HG03571 (cell line): ENCODE measurements at regions not wholly inside any gene's neighbourhood (a gene's known extent, or its start where the extent isn't known, plus 50 kb on each side); places are given as distances from the start of the nearest gene placed in this dataset.

Experiments
- ATAC-seq: cut with Tn5 transposase; IDR thresholded peaks from one replicate; pipeline ENCODE4 v1.9.1; 2021; ENCODE audit not compliant: unreplicated experiment

- ATAC-seq, result no peak
Measured at GRCh38 chr3:40976241-40976640, 223.1 kb upstream of the CTNNB1 start.

DNA sequence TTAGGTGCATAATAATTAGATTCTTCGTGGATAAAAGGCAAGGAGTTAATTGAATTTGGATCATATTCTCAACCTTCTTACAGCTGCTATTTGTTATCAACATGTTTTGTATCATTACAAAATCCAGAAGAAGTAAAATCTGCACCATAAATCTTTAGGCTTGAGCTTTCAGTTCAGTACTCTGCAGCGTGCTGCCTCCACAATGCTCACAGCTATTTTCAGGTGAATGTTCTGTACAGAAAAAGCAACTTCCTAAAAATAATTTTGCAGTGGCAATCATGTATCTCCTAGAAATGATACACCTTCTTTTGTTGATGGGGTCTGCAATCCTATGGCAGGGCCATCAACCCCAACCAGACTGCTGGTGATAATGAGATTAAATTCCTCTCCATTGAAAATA is 220.9 kb upstream of the CTNNB1 start:
- no peak for ATAC-seq

GRCh38 chr3:40979962-40980361 is 219.3 kb upstream of the CTNNB1 start:
- ATAC-seq, result no peak

GRCh38 chr3:40980467-40980866 is 218.8 kb upstream of the CTNNB1 start:
- ATAC-seq, result no peak

DNA sequence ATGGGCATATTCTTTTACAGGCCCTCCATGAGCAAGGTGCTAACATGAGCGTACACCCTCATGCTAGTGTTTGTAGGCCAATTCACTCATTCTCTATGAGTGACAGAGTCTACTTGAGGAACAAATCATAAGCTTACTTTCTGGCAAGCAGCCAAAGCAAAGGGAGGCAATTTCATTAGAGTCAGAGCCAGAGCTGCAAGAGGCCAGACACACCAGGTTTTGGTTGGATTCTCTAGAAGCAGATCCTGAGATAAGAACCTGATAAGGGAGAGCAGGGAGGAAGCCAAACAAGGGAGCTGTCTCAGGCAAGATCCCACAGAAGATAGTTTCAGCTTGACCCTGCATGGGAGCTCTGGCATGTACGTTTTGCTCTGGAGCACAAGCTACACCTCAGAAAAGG is 214.1 kb upstream of the CTNNB1 start:
- ATAC-seq, result no peak

- ATAC-seq, result no peak
Measured at GRCh38 chr3:40988468-40988867, 210.8 kb upstream of the CTNNB1 start.

DNA sequence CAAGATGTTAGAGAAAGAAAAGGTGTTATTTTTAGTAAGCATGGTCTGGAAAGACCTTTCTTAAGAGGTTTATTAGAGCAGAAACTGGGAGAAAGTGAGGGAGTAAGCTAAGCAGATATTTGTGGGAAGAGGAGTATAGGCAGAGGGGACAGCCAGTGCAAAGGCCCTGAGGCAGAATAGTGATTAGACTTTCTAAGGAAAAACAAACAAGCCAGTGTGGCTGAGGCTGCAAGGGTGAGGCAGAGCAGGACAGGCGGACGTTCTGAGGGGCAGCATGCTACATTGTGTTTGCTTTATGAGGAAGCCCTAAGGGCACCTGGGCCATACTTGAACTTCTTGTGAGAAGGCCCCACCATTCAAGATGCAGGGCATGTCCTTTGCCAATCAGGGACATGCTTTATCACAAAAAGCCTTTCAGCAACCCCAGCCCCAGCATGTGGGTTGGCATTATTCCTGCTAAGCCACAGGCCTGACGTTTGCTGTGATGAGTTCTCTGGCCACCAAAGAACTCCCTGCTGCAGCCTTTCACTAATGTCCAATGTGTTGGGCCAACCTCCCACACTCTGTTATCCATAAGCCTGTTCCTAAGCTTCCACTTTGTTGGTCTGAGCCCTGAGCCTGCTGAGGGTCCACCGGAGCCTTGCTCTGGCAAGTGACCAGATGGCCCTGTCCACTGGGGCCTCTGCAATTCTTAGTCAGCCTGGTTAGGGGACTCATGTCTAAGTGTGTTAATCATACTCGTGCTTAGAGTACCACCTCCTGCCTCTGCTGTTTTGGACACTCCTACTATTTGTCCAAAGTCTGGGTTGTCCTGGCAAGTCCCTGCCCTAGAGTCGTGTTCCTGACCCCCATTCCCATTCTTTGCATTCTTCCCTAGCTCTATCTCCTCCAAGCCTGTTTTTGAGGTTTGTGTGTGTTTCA is 209.9 kb upstream of the CTNNB1 start:
- no peak for ATAC-seq

GRCh38 chr3:40990062-40990456 is 209.2 kb upstream of the CTNNB1 start:
- ATAC-seq, result no peak

DNA sequence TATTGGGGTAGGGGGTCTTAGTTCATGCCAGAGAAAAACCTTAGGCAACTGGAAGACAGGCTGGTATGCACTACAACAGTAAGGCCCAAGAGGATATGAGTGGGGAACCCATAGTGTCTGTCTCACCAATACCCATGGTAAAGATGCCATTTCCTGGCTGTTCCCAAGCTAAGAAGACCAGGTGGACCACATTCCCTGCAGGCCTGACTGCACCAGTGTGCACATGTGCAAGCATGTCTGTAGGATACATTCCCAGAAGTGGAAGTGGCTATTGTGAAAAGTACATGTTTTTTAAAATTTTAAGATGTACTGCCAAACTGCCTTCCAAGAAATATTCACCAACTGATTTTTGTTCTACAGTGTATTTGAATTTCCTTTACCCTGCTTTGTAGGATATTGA is 207.3 kb upstream of the CTNNB1 start:
- no peak for ATAC-seq

DNA sequence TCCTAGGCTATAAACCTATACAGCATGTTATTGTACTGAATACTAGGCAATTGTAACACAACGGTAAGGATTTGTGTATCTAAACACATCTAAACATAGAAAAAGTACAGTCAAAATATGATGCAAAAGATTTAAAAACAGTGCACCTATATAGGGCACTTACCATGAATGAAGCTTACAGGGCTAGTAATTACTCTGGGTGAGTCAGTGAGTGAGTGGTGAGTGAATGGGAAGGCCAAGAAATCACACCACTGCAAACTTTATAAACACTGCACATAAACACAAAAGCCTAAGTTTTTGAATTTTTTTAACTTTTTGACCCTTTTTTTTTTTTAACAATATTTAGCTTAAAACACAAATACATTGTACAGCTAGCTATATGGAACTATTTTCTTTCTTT is 204.7 kb upstream of the CTNNB1 start:
- ATAC-seq, result no peak

GRCh38 chr3:40995271-40995670 is 204.0 kb upstream of the CTNNB1 start:
- ATAC-seq, result no peak

DNA sequence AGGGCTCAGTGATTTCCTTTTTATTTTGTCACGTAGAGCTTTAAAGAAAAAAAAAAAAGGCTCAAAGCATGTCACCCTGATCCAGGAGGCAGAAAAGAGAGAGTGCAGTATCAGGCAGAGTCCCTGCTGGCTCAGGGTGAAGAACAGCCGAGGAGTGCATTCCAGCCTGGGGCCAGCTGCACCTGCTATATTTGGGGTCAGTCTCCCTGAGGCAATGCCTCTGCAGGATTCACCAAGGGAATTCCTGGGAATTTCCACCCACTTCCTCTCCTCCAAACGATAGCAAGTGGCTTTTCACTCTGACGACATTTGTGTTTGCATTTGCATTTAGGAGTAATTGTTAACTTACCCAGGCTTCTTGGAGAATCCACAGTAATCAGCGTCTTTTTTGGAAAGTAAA is 202.9 kb upstream of the CTNNB1 start:
- ATAC-seq, result no peak

DNA sequence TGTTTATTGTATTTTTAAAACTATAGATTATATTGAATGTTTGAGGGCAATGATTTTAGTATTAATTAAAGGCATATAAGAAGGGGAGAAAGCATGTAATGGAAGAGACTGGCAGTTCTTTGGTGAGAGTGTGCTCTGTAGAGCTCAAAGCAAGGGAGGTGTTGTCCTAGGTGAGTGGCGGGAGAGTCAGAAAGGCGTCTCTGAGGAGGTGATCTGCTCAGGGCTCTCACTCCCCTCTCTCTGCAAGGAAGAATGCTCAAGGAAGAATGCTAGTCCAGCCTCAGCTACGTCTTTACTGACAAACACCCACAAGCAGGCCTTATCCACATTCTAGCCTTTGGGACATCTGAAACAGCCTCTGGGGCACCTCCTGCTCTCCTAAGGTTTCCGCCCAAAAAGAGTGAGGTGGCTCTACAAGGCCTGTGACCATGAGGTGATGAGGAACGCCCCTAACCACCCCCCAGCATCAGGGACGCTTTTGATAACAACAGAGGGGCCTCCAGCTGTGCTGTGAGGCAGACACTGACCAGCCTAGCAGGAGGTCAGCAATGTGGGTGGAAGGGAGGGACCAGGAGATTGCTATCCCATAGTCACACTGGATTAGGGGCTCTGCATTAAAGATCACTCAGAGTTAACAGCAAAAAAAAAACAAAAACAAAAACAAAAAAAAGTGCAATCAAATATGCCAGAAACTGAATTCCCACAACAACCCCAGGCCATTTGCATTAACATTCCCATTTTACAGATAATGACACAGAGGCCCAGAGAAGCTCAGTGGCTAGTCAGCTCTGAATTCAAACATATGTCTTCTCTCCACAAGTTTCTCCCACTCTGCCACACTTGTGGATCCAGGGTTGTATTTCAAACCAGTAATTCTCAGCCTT is 202.2 kb upstream of the CTNNB1 start:
- no peak for ATAC-seq

DNA sequence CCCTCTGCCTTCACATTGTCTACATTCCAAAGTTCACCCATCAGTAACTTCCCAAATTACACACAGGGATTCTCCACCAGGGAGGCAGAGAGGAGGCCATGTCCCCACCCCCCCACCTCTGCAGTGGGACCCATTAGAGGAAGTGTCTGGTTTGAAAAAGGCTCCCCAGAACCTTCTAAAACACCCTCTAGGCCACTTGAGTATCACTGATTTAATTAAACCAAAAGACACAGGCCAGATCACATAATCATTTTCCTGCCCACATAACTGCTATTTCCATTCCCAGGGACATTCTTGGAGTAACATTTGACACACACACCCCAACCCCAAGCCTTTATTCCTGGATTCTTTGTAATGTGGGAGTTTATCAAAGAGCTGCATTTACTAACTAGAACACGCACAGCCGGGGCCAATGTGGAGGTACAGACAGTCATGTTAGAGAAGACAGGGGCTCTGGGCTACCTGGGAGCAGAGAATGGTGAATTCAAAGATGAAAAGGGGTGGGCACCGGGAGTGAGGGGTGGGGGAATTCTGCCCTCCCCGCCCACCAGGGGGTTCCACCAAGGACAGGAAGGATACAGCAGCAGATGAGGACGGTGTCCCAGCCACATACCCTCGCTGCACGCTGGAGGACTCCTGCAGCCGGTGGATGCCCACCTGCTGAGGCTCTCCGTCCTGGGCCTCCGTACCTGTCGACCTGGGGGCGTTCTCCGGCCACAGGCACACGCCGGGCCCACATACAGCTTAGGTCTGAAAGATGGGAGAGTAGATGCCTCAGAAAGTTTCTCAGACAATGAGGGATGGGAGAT is 201.4 kb upstream of the CTNNB1 start:
- ATAC-seq, result no peak

- ATAC-seq, result no peak
Measured at GRCh38 chr3:40999682-41000081, 199.6 kb upstream of the CTNNB1 start.

DNA sequence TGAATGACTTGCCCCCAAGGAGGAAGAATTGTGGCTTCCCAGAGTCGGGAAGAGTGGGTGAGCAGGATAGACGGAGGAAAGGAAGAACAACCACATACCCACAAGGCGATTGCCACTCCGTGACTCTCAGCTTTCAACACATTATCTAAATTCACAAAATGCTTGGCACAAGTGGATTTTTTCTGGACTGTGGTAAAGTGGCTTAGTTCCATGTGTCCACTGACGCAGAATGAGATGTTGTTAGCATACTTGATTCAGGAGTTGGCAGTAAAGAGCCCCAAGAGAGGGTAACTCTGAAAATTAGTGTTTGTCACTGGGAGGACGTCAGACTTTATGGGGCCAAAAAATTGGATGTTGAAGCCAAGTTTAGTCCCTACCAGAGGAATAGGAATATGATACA is 198.8 kb upstream of the CTNNB1 start:
- ATAC-seq, result no peak

DNA sequence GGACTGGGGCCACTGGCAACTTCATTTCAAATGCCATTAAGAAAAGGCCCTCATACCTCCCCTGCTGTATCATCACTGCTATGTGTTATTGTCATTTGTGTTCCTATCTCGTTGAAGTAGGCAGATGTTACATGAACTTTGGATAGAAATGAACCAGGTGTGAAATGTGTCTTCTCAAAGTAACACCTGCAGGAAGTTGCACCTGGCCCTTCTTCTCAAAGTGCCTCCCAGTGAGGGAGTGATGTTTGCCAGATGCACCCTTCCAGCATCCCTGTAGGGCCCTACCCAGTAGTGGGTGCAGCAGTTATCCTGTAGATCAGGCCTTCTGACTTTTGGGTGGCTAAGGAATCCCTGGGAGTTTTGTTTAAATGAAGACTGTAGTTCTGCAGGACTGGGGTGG is 197.7 kb upstream of the CTNNB1 start:
- no peak for ATAC-seq

DNA sequence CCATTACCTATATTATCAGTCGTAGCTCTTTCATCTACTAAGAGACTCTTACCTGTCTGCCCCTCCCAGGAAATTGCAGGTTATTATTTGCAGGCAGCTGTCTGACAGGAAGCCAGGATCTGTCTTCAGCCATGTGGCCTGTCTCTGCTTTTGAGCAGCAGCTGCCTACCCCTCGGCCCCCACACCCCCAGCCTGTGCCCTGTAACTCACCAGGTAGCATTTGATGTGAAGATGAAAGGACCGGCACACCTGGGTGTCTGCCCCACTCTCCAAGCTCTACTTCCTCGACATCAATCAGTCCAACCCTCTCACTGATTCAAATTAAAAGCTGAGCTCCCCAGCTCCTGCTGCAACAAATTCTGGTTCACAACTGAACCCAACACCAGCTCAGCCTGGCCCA is 197.2 kb upstream of the CTNNB1 start:
- no peak for ATAC-seq

DNA sequence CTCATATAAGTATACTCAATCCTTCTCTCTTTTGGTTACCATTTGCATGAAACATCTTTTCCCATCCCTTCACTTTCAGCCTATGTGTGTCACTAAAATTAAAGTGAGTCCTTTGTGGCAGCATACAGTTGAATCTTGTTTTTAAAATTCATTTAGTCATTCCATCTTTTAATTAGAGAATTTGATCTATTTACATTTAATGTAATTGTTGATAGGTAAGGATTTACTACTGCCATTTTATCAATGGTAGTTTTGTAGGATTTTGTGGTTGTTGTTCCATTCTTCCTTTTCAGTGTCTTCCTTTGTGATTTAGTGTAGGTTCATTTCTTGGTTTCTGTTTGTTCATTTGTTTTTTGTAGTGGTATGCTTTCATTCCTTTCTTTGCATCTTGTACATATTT is 191.9 kb upstream of the CTNNB1 start:
- no peak for ATAC-seq

- no peak for ATAC-seq
Measured at GRCh38 chr3:41011854-41012253, 187.5 kb upstream of the CTNNB1 start.

DNA sequence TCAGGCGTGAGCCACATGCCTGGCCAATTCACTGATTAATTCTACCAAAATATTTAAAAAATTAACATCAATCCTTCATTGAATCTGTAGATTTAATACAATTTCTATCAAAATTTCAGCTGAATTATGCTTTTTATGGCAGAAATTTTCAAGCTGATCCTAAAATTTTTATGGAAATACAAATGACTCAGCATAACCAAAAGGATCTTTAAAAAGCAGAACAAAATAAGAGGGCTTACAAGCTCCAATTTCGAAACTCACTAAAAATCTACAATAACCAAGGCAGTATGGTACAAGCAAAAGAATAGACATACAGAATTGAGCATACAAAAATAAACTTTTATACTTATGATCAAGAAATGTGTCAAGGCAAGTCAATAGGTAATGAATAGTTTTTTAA is 180.4 kb upstream of the CTNNB1 start:
- ATAC-seq, result no peak
